H9 (cell line): ENCODE measurements at regions not wholly inside any gene's neighbourhood (a gene's known extent, or its start where the extent isn't known, plus 50 kb on each side); places are given as distances from the start of the nearest gene placed in this dataset.

Experiments used
- DNase-seq: peaks from one replicate; pipeline ENCODE4 v3.0.0-alpha.2; 2017
- H2AFZ ChIP-seq: one replicate; pipeline ENCODE4 v1.6.1; 2013; ENCODE audit warnings: mild to moderate bottlenecking, low read length, control low read depth, moderate library complexity
- H2AK5ac ChIP-seq: 2 replicates; pipeline ENCODE4 v1.6.1; 2013; ENCODE audit warnings: low read length, control low read depth, mixed read lengths; ENCODE audit not compliant: insufficient read length
- H2BK120ac ChIP-seq: one replicate; pipeline ENCODE4 v1.6.1; 2013; ENCODE audit warnings: low read depth, mild to moderate bottlenecking, low read length, control low read depth, inconsistent platforms; ENCODE audit not compliant: poor library complexity, severe bottlenecking
- H2BK12ac ChIP-seq: 2 replicates; pipeline ENCODE4 v1.6.1; 2013; ENCODE audit warnings: low read length, control low read depth, mixed read lengths, low read depth; ENCODE audit not compliant: insufficient read length
- H2BK15ac ChIP-seq: 2 replicates; pipeline ENCODE4 v1.6.1; 2013; ENCODE audit warnings: low read depth, low read length, control low read depth
- H2BK20ac ChIP-seq: one replicate; pipeline ENCODE4 v1.6.1; 2013; ENCODE audit warnings: low read depth, mild to moderate bottlenecking, low read length, control low read depth, inconsistent platforms; ENCODE audit not compliant: poor library complexity, severe bottlenecking
- H2BK5ac ChIP-seq: 2 replicates; pipeline ENCODE4 v1.6.1; 2013; ENCODE audit warnings: low read length, control low read depth, mixed read lengths; ENCODE audit not compliant: insufficient read length
- H3K14ac ChIP-seq: 2 replicates; pipeline ENCODE4 v1.6.1; 2013; ENCODE audit warnings: low read length, control low read depth; ENCODE audit not compliant: insufficient read depth
- H3K18ac ChIP-seq: 2 replicates; pipeline ENCODE4 v1.6.1; 2013; ENCODE audit warnings: low read depth, mild to moderate bottlenecking, mixed read lengths, low read length, control low read depth; ENCODE audit not compliant: insufficient read length
- H3K23ac ChIP-seq: 2 replicates; pipeline ENCODE4 v1.6.1; 2013; ENCODE audit warnings: low read length, control low read depth, mixed read lengths, low read depth; ENCODE audit not compliant: insufficient read length
- H3K23me2 ChIP-seq: 2 replicates; pipeline ENCODE4 v1.6.1; 2013; ENCODE audit warnings: low read depth, mild to moderate bottlenecking, mixed read lengths, low read length, control low read depth; ENCODE audit not compliant: insufficient read length, poor library complexity, severe bottlenecking
- H3K27ac ChIP-seq: 2 replicates; pipeline ENCODE4 v1.5.1; 2013; ENCODE audit warnings: low read length, control low read depth, mixed read lengths, low read depth; ENCODE audit not compliant: insufficient read length
- H3K27me3 ChIP-seq: 2 replicates; pipeline ENCODE4 v1.6.1; 2013; ENCODE audit warnings: low read length, control low read depth, inconsistent platforms; ENCODE audit not compliant: insufficient read depth
- H3K4ac ChIP-seq: 2 replicates; pipeline ENCODE4 v1.6.1; 2013; ENCODE audit warnings: low read depth, mild to moderate bottlenecking, control low read depth, inconsistent platforms, low read length, moderate library complexity
- H3K4me1 ChIP-seq: 2 replicates; pipeline ENCODE4 v1.6.1; 2013; ENCODE audit warnings: low read length, control low read depth, inconsistent platforms; ENCODE audit not compliant: insufficient read depth
- H3K4me2 ChIP-seq: 2 replicates; pipeline ENCODE4 v1.6.1; 2013; ENCODE audit warnings: low read length, control low read depth, mixed read lengths; ENCODE audit not compliant: insufficient read length, insufficient read depth
- H3K56ac ChIP-seq: 2 replicates; pipeline ENCODE4 v1.6.1; 2013; ENCODE audit warnings: low read depth, mild to moderate bottlenecking, mixed read lengths, low read length, control low read depth; ENCODE audit not compliant: insufficient read length
- H3K79me1 ChIP-seq: 2 replicates; pipeline ENCODE4 v1.6.1; 2013; ENCODE audit warnings: low read depth, mild to moderate bottlenecking, moderate library complexity, low read length, control low read depth, inconsistent platforms; ENCODE audit not compliant: insufficient read depth, poor library complexity, severe bottlenecking
- H3K79me2 ChIP-seq: 2 replicates; pipeline ENCODE4 v1.6.1; 2013; ENCODE audit warnings: low read length, control low read depth, inconsistent platforms; ENCODE audit not compliant: insufficient read depth
- H3K9ac ChIP-seq: 2 replicates; pipeline ENCODE4 v1.6.1; 2013; ENCODE audit warnings: low read length, control low read depth, mixed read lengths; ENCODE audit not compliant: insufficient read length; ENCODE audit errors: extremely low read depth
- H3K9me3 ChIP-seq: one replicate; pipeline ENCODE4 v1.6.1; 2013; ENCODE audit warnings: low read depth, low read length, inconsistent platforms; ENCODE audit not compliant: control insufficient read depth
- H3T11ph ChIP-seq: one replicate; pipeline ENCODE4 v1.6.1; 2013; ENCODE audit warnings: mild to moderate bottlenecking, low read length, control low read depth, inconsistent platforms
- H4K20me1 ChIP-seq: one replicate; pipeline ENCODE4 v1.6.1; 2013; ENCODE audit not compliant: control insufficient read depth, insufficient read length, insufficient read depth
- H4K5ac ChIP-seq: 2 replicates; pipeline ENCODE4 v1.6.1; 2013; ENCODE audit warnings: low read depth, mild to moderate bottlenecking, mixed read lengths, low read length, control low read depth; ENCODE audit not compliant: insufficient read length
- H4K8ac ChIP-seq: replicated peaks from 2 replicates; pipeline ENCODE4 v1.6.1; 2013; ENCODE audit warnings: low read length, control low read depth, mixed read lengths, low read depth; ENCODE audit not compliant: insufficient read length
- H4K91ac ChIP-seq: 2 replicates; pipeline ENCODE4 v1.6.1; 2013; ENCODE audit warnings: low read depth, mild to moderate bottlenecking, moderate library complexity, mixed read lengths, low read length, control low read depth; ENCODE audit not compliant: insufficient read length
- H3K27ac Mint-ChIP-seq, 3 experiments: 2 replicates in 2 of 3; 3 replicates in 1 of 3; pipeline ENCODE4 v1.8.0; 2020 to 2021; ENCODE audit warnings: mixed read lengths in 3 of 3, mild to moderate bottlenecking in 1 of 3, moderate library complexity in 1 of 3
- H3K27me3 Mint-ChIP-seq: 2 replicates; pipeline ENCODE4 v1.8.0; 2021; ENCODE audit warnings: low read depth, mild to moderate bottlenecking, moderate library complexity, mixed read lengths
- H3K36me3 Mint-ChIP-seq, 3 experiments: 2 replicates in 2 of 3; 3 replicates in 1 of 3; pipeline ENCODE4 v1.8.0; 2020 to 2021; ENCODE audit warnings: low read depth in 3 of 3, mixed read lengths in 3 of 3; ENCODE audit not compliant: insufficient read depth in 1 of 3
- H3K4me1 Mint-ChIP-seq, 2 experiments: 2 replicates each; pipeline ENCODE4 v1.8.0; 2020; ENCODE audit warnings: mixed read lengths in 2 of 2
- H3K4me3 Mint-ChIP-seq, 2 experiments: 2 replicates in 1 of 2; 3 replicates in 1 of 2; pipeline ENCODE4 v1.8.0; 2020 to 2021; ENCODE audit warnings: mild to moderate bottlenecking in 2 of 2, mixed read lengths in 2 of 2, moderate library complexity in 1 of 2
- H3K9me3 Mint-ChIP-seq, 2 experiments: 2 replicates in 1 of 2; 3 replicates in 1 of 2; pipeline ENCODE4 v1.8.0; 2020; ENCODE audit warnings: mild to moderate bottlenecking in 2 of 2, mixed read lengths in 2 of 2, moderate library complexity in 1 of 2
- TF ChIP-seq, protein P1 (sequence below): fragments of 200-600 bp; sonication (generic); conservative IDR thresholded peaks from 3 replicates; pipeline ENCODE4 v1.8.0; 2021; ENCODE audit warnings: antibody characterized with exemption, mild to moderate bottlenecking

- H2BK15ac ChIP-seq: no peak overlapping the region
- H2BK5ac ChIP-seq: no peak overlapping the region
- H2BK12ac ChIP-seq: no peak overlapping the region
- H3K23me2 ChIP-seq: no peaks in the 10 kb centered on the region
- H3K4ac ChIP-seq: no peak overlapping the region
- no peak overlapping the region for H2BK20ac ChIP-seq
- no peak overlapping the region for H3K27ac ChIP-seq
- H2AK5ac ChIP-seq: no peak overlapping the region
- no peaks in the 10 kb centered on the region for H4K20me1 ChIP-seq
- H4K5ac ChIP-seq: no peak overlapping the region
- Mint-ChIP-seq H3K4me3 (no peak overlapping the region), H3K27me3 (no peaks in the 10 kb centered on the region), H3K9me3 (no peaks in the 10 kb centered on the region; a peak in 1 of 5 replicates), H3K27ac (no peak overlapping the region), H3K36me3 (no peaks in the 10 kb centered on the region), H3K4me1 (no peaks in the 10 kb centered on the region)
- H3K56ac ChIP-seq: no peak overlapping the region
- H4K8ac ChIP-seq: no peak overlapping the region
- TF ChIP-seq, protein P1, sequence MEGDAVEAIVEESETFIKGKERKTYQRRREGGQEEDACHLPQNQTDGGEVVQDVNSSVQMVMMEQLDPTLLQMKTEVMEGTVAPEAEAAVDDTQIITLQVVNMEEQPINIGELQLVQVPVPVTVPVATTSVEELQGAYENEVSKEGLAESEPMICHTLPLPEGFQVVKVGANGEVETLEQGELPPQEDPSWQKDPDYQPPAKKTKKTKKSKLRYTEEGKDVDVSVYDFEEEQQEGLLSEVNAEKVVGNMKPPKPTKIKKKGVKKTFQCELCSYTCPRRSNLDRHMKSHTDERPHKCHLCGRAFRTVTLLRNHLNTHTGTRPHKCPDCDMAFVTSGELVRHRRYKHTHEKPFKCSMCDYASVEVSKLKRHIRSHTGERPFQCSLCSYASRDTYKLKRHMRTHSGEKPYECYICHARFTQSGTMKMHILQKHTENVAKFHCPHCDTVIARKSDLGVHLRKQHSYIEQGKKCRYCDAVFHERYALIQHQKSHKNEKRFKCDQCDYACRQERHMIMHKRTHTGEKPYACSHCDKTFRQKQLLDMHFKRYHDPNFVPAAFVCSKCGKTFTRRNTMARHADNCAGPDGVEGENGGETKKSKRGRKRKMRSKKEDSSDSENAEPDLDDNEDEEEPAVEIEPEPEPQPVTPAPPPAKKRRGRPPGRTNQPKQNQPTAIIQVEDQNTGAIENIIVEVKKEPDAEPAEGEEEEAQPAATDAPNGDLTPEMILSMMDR: no peak
- H4K91ac ChIP-seq: no peak overlapping the region
- no peaks in the 10 kb centered on the region for H3K4me1 ChIP-seq
- no peaks in the 10 kb centered on the region for H3K9me3 ChIP-seq
- H3K4me2 ChIP-seq: no peak overlapping the region
- DNase-seq: no peak
- no peaks in the 10 kb centered on the region for H3K79me1 ChIP-seq
- H3K18ac ChIP-seq: no peak overlapping the region
- H3K23ac ChIP-seq: no peak overlapping the region
- no peak overlapping the region for H3T11ph ChIP-seq
- H2BK120ac ChIP-seq: no peak overlapping the region
- H3K27me3 ChIP-seq: no peaks in the 10 kb centered on the region
- no peak overlapping the region for H3K14ac ChIP-seq
- no peak overlapping the region for H3K9ac ChIP-seq
- no peaks in the 10 kb centered on the region for H3K79me2 ChIP-seq
- H2AFZ ChIP-seq: no peak overlapping the region
Measured at GRCh38 chr5:8952147-8952546, 593.7 kb downstream of the SEMA5A start.
